HG03175 (cell line): ENCODE measurements at regions not wholly inside any gene's neighbourhood (a gene's known extent, or its start where the extent isn't known, plus 50 kb on each side); places are given as distances from the start of the nearest gene placed in this dataset.

Experiments used
- ATAC-seq: cut with Tn5 transposase; IDR thresholded peaks from one replicate; pipeline ENCODE4 v1.9.1; 2021; ENCODE audit warnings: mild to moderate bottlenecking, moderate library complexity; ENCODE audit not compliant: unreplicated experiment

DNA sequence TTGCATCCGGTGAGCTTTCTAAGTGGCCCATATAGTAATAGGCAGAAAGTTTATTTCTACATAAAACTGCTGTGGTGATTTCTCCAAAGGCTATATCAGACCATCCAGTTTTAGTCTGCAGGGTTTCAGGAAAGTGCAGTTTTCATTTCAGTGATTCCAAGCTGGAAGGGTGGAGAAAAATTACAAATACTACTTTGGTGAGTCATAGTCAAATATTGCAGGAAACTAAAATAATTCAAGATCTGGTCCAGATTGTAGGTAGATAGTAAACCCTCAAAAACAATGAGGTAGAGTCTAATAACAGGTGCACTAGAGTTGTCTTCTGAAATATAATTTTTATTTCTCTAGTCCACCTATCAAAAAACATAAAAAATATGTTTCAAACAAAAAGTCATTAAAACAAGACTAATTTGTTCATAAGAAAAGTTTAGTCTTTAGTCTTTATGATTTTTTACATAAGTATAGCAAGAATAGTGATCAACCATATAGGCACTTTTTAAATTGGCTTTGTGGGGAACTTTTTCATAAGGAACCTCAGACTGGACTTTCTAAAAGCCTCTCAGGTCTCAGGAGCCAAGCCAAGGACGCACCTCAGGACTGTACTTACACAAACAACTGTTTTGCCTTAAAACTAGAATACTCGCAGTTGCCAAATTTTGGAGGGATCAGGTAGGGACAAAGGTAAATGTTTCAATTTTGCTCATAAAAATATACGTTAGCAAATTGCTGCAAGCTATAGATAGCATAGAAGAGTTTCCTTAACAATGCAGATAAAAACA, 101.8 kb upstream of the TLR3 start:
- ATAC-seq: no peak

DNA sequence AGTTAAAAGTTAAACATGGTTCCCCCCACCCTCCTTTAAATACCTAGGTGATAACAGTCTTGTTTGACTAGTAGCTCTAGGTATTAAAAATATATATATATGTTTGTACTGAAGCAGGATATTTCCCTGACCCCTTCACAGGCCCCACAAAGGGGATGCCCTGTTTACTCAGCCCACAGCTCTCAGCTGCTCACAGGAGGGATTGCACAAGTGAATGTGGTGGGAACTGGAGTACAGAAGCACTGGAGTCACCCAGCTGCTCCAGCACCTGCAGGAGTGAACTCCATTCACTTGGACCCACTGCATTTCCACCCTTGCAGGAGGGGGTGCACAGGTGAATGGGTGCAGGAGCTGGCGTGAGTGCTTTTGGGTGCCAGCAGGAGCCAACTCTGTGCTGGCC, 99.3 kb upstream of the TLR3 start:
- ATAC-seq: no peak

DNA sequence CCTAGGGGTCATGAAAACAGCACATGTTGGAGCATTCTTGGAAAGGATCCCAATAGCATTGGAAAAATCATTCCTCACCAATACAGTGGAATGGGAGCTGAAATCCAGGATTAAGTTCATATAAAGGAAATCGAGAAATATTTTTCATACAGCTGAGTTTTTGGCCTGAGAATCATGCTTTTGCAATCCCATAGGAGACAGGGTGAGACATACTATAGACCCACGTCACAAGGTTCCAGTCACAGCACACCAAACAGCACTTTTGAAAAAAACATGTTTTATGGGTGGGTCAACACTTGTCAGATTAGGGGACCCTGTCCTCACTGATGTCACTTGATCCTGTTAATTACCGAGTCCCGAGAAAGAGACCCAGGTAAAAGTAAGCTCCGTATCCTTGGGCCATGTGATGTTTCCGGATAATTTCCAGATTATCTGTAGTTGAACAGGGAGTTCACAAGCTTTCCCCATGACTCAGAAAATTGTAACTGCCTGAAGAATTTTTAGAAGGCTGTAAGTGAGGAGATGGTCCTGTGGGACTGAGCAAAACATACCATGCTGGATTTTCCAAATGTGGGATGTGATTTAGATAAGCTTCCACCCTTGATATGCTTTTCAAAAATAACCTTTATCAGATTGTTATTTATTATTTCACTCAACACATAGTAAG, 80.9 kb upstream of the TLR3 start:
- ATAC-seq: no peak

DNA sequence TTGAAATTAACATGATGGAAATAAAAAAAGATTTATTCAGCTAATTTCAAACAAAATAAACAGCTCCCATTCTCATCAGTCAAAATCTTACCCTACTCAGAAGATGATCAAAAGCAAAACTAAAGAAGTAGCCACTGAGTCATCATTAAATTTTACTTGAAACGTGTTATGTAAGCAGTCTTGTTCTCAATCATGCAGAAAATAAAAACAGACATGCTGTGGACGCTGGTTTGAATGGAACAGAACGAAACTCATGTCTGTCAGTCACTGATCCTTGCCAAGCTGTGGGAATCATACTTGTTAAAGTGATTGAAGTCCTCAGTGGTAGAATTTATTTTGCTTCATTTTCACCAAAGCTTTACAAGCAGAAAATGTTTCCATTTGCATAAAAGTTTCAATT, 77.2 kb upstream of the TLR3 start:
- ATAC-seq: no peak

DNA sequence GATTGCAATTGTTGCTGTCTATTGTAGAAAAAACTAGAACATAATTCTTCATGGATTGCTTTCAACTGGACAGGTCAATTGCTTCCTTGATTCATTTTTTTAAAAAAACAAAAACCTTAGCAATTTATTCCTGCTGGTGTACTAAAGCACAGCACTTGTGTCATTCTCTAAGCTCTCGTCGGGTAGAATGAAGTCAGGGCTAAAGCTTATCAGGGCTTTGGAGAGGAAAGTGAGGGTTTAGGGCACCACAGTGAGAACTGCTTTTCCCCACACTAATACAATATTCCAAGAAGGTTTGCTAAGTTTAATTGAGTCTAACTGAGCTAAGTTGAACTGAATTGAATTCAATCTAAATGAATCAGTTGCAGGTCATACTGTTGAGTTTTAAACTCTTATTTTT, 76.4 kb upstream of the TLR3 start:
- ATAC-seq: no peak

DNA sequence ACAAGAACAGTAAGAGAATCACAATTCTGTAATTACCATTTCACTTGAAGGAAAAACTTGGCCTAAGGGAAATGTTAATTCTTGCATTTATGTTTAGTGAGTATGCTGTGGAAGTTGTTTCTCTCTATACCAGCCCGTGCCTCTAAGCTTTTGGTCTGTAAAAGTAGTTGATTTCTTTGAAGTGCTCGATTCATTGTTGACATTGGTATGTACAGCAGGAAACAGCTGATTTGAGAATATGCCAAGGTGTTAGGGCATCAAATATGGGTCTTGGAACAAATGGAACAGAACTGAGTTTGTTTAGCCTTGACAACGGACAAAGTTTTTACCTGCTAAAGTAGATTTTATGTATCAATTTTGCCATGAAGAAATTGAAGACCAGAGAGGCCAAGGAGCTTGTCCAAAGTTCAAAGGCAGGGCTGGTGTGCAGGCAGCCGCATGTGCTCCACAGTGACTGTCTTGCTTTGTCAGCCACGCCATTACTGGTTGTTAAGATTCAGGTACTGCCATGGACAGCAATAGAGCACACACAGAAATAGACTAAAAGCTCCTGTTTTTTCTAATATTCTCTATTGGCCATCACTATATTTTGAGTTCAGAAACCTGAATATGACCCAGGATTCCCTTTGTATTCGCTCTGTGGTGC, 75.5 kb upstream of the TLR3 start:
- no peak for ATAC-seq

DNA sequence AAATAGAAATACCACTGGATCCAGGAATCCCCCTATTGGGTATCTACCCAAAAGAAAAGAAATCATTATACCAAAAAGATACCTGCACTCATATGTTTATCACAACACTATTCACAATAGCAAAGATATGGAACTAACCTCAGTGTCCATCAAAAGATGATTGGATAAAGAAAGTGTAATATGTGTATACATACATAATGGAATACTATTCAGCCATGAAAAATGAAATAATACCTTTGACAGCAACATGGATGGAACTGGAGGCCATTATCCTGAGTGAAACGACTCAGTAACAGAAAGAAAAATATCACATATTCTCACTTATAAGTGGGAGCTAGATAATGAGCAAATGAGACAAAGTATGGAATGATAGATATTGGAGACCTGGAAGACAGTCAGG, 74.2 kb upstream of the TLR3 start:
- ATAC-seq: no peak

DNA sequence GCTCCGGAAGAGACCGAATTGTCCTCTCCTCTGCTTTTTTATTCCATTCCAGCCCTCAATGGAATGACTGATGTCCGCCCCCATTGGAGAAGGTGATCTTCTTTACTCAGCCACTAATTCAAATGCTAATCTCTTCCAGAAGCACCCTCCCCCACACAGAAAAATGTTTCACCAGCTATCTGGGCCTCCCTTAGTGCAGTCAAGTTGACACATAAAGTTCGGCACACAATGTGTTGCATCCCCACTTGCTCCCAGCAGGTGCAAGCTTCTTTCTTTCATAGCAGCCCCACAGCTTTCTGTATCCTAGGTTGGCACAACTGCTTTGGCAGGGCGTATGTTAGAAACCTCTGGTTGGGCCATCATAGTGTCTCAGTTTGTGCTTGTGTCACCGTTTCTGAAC, 73.3 kb upstream of the TLR3 start:
- no peak for ATAC-seq

DNA sequence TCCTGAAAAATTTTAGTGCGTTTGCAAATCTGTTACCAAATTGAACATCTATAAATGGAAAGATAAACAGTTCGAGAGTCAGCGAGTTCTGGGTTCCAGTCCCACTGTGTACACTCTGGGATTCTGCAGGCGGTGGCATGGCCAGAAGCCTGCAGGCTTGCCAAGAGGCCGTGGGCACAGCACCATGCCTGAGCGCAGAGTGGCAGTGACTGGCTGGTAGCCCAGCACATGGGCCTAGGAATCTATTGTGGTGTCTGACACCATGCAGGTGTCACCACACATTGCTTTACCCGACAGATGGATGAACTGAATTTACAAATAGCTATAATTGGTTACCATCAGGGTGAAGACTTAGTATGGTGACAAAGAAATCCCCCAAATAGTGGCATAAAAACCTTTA, 71.7 kb upstream of the TLR3 start:
- ATAC-seq: no peak

DNA sequence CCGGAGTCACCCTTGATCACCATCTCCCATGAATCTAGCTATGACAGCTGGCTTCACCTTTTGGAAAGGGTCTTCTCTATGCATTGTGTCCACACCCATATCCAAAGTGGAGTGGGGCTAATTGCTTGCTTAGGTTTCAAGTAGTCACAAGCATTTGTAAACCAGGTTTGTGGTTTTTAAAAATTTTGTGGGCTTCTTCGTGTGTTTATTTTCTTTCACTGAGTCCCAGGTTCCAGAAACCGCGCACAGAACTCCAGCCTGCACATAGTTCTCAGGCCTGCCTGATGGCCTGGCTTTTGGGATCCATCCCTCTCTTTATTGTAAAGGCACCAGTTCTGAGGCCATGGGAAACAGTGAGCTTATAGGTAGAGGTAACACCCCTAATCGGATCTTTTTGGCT, 70.2 kb upstream of the TLR3 start:
- no peak for ATAC-seq

DNA sequence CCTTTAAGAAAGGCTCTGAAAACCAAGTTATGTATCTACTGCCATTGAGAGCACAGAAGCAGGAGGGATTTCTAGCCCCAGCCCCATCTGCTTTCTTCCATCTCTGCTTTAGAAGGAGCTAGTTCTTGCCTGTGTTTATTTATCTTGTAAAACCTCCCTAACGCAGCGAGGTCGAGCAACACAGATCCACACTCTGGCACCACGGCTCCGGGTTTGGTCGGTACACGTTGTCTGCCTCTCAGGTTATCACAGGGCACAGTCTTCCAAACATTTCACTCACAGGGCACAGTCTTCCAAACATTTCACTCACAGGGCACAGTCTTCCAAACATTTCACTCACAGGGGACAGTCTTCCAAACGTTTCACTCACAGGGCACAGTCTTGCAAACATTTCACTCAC, 69.7 kb upstream of the TLR3 start:
- no peak for ATAC-seq

DNA sequence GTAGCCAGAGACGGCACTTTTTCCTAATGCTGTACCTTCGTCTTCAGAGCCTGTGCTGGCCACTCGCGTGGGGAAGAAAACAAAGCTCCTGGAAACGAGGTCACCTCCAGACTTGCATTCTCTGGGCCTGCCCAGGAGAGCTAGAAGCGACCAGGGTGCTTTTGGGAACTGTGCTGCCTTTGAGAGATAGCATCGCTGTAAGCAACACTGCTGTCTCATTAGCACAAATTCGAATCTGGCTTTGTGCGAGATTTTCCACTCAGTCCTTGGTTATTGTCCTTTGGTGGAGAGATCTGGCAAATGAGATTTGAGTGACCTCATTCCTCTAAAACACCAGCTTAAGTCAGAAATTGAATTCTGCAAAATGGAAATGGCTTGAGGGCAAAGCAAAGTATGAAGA, 66.1 kb upstream of the TLR3 start:
- no peak for ATAC-seq

DNA sequence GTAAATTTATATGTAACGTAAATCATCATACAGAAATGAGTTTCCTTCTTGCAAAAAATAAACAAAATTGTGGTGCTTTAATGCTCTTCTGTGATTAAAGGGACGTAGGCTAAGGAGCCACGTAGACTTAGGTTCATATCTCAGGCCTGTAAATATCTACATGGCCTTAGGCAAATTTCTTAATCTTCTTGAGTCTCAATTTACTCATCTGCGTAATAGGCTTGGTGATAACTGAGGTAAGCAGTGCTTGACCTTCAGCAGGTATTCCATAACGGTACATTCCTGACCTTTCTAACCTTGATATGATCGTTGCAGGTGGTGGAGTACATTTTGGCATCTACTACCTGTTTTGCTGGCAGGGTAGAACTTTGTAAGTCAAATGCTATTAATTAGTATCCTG, 65.2 kb upstream of the TLR3 start:
- ATAC-seq: no peak

DNA sequence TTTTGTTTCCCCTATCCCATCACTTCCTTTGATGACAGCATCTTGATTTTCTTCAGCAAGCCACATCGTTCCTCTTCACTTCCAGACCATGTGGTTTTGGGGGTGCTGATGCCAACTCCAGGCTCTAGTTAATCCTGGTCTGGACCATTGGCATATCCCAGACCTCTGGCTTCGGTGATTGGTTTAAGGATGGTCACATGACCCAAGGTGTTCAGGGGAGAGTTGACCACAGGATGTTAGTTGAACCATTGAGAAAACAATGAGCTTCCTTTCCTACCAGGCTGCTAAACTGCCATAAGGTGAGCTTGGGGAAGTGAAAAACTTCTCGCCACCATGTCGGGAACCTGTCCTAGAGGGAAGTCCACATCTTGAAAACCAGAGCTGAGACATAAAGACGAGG, 60.9 kb upstream of the TLR3 start:
- ATAC-seq: no peak

DNA sequence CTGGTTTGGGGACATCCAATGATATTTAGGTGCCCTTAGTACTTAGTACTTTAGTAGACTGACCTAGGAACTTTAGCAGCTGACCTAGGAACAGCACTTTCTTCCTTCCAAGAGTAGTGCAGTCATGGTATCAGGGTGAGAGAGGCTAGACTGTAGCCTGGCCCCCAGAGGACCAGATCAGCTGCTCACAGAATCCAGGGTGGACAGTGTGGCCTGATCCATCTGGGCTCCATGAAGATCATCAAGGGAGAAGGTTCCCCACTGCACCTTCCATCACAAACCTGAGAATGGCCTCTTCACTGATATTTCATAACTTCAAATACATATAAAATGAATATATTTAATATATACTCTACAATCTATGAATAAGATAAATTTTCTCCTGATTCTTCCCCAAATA, 59.0 kb upstream of the TLR3 start:
- ATAC-seq: no peak

DNA sequence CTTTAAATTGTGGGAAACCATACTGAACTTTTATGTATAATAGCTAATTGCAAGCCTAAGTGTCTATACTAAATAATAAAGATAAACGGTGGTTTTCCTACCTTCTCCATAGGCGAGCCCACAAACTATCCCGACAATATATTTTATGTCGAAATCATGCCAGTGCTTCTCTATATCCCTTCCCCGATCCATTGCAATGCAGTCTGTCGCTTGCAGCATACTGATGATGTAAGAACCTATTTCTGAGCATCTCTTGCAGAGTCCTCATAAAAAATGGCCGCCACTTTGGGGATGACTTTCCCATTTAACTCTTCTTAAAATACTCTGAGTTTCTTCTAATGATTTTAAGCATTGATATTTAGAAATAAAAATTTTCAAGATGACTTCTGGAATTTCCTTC, 58.1 kb upstream of the TLR3 start:
- no peak for ATAC-seq

DNA sequence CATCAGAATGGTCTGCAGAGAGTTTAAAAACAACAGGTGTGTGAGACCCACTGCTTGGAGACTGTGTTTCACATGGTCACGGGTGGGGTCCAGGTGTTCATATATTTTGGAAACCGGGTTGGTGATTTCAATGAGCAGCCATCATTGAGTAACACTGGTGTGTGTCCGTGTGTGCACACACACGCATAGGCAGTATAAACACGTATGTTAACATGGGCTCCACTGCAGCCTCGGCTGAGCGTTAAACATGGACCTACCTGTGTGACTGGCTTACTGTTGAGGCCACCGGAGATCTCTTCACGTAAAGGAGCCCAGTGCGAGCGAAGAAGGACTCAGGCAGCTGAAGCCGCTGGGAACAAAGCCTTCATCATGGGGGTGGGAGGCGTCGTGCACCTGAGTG, 56.9 kb upstream of the TLR3 start:
- ATAC-seq: no peak

DNA sequence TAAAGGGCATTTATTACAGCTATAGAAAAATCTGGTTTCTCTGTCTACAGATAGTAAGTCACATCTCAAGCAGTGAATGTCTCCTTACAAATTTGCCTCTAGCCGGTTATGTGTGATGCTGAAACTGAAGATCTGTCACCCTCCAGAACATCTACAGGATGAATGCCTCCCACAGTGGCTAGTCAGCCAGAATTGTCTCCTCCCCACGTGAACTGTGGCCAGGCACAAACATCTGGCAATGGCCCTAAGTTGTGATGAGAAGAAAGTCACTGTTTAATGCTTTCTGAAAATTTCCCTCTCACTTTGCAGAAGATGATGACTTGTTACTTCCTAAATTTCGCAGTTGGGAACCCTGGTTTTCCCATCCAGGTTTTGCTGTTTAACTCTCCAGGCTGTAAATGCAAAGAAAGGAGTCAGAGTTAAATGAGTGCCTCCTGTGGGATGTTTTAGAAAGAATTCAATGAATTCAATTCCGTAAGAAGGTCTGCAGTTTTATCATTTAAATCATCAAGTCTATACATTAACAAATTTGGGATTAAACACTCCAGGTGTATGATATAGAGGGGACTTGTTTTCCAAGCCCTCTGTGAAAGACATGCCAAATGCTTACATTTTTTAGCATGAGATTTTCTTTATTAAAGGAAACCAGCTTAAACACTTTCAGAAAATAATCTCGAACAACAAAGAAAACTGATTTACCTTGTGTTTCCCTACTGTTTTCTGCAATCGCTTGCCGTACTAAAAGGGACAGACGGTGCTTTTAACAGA, 55.4 kb upstream of the TLR3 start:
- ATAC-seq: no peak

DNA sequence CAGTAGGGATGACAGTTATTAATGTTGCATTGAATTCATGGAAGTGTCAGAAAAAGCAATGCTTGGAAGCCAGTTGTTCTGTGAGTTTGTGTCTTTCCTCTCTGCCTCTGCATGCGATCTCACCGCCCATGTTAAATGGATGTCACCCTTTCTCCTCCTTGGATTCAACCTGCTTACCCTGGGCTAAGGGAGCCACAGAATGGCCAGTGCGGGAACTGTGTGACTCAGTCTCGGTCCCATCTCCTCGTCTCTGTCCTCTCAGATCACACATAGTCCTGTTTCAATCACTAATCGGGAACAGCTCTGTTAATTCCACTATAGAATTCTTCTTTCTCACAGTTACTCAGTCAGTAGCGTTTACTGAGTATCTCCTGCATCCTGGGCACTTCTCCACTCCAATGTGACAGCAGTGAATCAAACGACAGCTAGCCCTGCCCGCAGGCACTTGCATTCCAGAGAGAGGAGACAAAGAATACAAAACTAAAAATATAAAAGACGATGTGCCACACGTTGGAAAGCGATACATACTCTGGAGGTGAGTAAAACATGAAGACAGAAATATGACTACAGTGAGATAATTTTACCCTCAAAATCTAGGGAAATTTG, 53.6 kb upstream of the TLR3 start:
- ATAC-seq: no peak

DNA sequence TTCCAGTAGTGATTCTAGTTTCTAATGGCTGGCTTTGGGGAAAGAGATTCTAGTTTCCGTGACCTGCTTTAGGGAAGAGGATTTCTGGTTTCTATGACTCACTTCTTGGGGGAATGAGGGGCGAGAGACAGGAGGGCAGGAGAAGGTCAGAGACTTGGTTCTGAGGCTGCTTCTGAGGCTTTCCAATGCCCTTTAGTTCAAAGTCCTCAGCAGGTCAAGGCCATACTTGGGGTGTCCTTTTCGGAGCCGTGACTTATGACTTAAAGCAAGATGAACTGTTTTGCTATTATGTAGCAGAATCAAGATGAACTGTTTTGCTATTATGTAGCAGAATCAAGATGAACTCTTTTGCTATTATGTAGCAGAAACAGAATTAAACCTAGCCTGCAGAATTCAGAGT, 52.2 kb upstream of the TLR3 start:
- ATAC-seq: no peak

DNA sequence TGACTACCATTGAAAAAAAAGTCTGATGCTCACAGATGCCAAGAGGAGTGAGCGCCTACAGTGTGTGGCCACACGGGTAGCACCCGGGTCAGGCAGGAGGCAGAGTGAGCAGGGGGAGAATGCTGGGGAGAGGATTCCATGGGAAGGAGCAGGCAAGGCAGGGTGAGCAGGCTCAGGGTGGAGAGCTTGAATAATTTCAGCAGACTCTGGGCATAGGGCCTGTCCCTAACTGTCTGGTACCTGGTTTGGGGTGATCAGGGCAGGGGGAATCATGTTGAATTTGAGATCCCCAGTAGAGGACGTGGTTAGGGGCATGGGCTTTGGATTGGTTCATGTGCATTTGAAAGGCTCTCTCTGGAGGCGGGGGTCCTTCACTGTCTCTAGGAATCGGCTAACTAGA, 51.2 kb upstream of the TLR3 start:
- ATAC-seq: no peak
